PFSK-1 (cell line): ENCODE measurements at regions not wholly inside any gene's neighbourhood (a gene's known extent, or its start where the extent isn't known, plus 50 kb on each side); places are given as distances from the start of the nearest gene placed in this dataset.

Experiments
- POLR2AphosphoS5 ChIP-seq: IDR thresholded peaks from 2 replicates; pipeline ENCODE4 v1.6.1; 2012; ENCODE audit warnings: low read depth, mild to moderate bottlenecking, control low read depth, low read length, moderate library complexity
- TAF1 ChIP-seq: IDR thresholded peaks from 2 replicates; pipeline ENCODE4 v1.6.1; 2012; ENCODE audit warnings: low read length, control low read depth, borderline replicate concordance; ENCODE audit not compliant: insufficient read depth
- TF ChIP-seq, protein P1 (sequence below), 2 experiments: IDR thresholded peaks; 2 replicates each; pipeline versions ENCODE4 v1.6.1 to v1.8.0; 2011 to 2012; ENCODE audit warnings: low read depth in 2 of 2, low read length in 2 of 2, control low read depth in 1 of 2, inconsistent platforms in 1 of 2, mild to moderate bottlenecking in 1 of 2, moderate library complexity in 1 of 2; ENCODE audit not compliant: insufficient read depth in 1 of 2

DNA sequence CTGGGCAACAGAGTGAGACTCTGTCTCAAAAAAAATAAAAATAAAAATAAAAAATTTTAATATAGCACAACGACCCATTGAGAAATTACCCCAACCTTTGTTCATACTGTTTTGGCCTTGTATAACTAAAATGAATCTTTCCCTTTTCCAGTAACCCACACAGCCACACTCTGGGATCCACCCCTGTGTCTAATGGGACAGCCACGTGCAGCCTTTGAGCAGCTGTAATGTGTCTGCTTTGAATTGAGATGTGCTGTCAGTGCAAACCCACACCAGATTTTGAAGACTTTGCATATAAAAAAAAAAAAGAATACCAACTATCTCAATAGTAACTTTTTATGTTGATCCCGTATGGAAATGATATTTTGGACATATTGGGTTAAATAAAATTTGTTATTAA is 112.7 kb upstream of the UBL3 start:
- TF ChIP-seq POLR2AphosphoS5 (no peak), TAF1 (no peak)
- TF ChIP-seq, protein P1, sequence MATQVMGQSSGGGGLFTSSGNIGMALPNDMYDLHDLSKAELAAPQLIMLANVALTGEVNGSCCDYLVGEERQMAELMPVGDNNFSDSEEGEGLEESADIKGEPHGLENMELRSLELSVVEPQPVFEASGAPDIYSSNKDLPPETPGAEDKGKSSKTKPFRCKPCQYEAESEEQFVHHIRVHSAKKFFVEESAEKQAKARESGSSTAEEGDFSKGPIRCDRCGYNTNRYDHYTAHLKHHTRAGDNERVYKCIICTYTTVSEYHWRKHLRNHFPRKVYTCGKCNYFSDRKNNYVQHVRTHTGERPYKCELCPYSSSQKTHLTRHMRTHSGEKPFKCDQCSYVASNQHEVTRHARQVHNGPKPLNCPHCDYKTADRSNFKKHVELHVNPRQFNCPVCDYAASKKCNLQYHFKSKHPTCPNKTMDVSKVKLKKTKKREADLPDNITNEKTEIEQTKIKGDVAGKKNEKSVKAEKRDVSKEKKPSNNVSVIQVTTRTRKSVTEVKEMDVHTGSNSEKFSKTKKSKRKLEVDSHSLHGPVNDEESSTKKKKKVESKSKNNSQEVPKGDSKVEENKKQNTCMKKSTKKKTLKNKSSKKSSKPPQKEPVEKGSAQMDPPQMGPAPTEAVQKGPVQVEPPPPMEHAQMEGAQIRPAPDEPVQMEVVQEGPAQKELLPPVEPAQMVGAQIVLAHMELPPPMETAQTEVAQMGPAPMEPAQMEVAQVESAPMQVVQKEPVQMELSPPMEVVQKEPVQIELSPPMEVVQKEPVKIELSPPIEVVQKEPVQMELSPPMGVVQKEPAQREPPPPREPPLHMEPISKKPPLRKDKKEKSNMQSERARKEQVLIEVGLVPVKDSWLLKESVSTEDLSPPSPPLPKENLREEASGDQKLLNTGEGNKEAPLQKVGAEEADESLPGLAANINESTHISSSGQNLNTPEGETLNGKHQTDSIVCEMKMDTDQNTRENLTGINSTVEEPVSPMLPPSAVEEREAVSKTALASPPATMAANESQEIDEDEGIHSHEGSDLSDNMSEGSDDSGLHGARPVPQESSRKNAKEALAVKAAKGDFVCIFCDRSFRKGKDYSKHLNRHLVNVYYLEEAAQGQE (IDR thresholded peaks at IDR 0.05; ENCODE audit: insufficient read depth in 1 of 2, low read depth in 2 of 2, low read length in 2 of 2): no peak
